Cardiac muscle cell (in vitro differentiated cells and primary cell): ENCODE measurements at regions not wholly inside any gene's neighbourhood (a gene's known extent, or its start where the extent isn't known, plus 50 kb on each side); places are given as distances from the start of the nearest gene placed in this dataset.

Source experiments
- DNase-seq, 2 donors: peaks; one replicate each; pipeline versions ENCODE4 v3.0.0 to v3.0.0-alpha.2; 2010 to 2017; ENCODE audit warnings: low read depth in 1 of 2, low spot score in 1 of 2
- H3K27ac ChIP-seq: fragments of 200-600 bp; sonication (generic); 2 replicates; pipeline ENCODE4 v1.5.1; 2016
- H3K27me3 ChIP-seq: fragments of 200-600 bp; sonication (generic); 2 replicates; pipeline ENCODE4 v1.6.0; 2016; ENCODE audit warnings: control low read depth
- H3K36me3 ChIP-seq: fragments of 200-600 bp; sonication (generic); 2 replicates; pipeline ENCODE4 v1.5.1; 2016; ENCODE audit warnings: control low read depth
- H3K4me1 ChIP-seq: fragments of 200-600 bp; sonication (generic); 2 replicates; pipeline ENCODE4 v1.8.1; 2017; ENCODE audit warnings: low read depth, mild to moderate bottlenecking, mixed run types
- H3K4me3 ChIP-seq: fragments of 200-600 bp; sonication (generic); 2 replicates; pipeline ENCODE4 v1.5.1; 2016; ENCODE audit warnings: mild to moderate bottlenecking
- H3K9me3 ChIP-seq: fragments of 200-600 bp; sonication (generic); 2 replicates; pipeline ENCODE4 v1.5.1; 2017; ENCODE audit warnings: low read depth, mild to moderate bottlenecking, control low read depth
- TF ChIP-seq, protein P1 (sequence below): IDR thresholded peaks from 2 replicates; pipeline ENCODE4 v1.5.1; 2012; ENCODE audit warnings: low read depth, mild to moderate bottlenecking, low read length

DNA sequence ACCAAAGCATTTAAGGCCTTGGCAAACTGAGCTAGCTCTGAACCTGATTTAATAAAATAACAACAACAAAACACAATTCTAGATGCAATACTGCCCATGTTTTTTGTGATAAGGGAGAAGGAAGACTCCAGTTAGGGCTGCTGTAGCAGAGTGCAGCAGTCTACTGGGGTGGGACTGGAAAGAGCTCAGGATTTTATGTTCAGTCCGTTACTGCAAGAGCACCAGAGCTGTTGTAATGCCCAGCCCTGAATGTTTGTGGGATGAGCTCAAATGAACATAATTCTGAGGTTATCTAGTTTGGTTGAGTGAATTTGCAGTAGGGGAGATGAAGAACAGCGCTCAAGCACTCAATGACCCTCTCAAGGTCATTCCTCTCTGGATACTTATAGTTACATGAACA, 743.8 kb downstream of the FAT4 start:
- Histone ChIP-seq H3K4me1 (no peaks in the 10 kb centered on the region), H3K36me3 (no peaks in the 10 kb centered on the region), H3K4me3 (no peak overlapping the region), H3K9me3 (no peaks in the 10 kb centered on the region), H3K27ac (no peak overlapping the region), H3K27me3 (no peaks in the 10 kb centered on the region)
- peak in 1 of 2 donors; percentile 6 for DNase-seq
- TF ChIP-seq, protein P1, sequence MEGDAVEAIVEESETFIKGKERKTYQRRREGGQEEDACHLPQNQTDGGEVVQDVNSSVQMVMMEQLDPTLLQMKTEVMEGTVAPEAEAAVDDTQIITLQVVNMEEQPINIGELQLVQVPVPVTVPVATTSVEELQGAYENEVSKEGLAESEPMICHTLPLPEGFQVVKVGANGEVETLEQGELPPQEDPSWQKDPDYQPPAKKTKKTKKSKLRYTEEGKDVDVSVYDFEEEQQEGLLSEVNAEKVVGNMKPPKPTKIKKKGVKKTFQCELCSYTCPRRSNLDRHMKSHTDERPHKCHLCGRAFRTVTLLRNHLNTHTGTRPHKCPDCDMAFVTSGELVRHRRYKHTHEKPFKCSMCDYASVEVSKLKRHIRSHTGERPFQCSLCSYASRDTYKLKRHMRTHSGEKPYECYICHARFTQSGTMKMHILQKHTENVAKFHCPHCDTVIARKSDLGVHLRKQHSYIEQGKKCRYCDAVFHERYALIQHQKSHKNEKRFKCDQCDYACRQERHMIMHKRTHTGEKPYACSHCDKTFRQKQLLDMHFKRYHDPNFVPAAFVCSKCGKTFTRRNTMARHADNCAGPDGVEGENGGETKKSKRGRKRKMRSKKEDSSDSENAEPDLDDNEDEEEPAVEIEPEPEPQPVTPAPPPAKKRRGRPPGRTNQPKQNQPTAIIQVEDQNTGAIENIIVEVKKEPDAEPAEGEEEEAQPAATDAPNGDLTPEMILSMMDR: no peak

DNA sequence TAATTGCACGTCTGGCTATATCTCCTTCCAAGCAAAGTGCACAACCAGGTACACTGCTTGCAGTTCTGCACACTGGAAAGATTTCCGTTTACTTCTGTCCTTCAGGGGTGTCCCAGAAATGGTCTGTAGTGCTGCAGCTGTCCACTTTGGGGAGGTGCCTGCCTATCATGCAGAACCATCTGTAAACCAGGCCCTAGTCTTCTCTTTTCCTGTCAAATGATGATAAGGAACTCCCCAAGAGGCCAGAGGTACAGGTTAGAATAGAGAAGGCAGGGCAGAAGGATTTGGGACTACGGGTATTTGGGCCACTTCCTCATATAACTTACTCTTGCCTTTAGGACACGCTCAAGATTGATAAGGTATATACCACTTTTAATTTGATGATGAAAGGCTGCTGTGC, 746.9 kb downstream of the FAT4 start:
- DNase-seq: no peak

DNA sequence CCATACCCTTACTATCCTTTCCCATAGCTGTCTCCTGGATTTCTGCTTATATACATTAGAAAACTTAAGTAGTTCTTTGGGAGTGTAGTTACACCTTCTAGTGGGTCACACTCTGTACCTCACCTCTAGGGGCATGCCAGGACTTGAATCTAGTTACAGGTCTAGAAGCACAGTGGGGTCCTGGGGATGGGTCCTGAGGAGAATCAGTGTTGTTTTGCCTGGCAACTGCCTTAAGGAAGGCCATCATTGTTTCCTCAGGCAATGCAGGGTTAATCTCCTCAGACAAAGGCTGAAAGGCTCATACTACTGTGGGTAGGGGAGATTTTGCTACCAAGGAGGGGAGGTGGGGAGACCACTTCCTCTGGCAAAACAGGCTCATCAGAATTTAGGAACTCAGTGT, 750.3 kb downstream of the FAT4 start:
- DNase-seq: no peak
- TF ChIP-seq, protein P1: no peak
- H3K4me3 ChIP-seq: no peak overlapping the region

More for the DNA sequence above, 746.9 kb downstream of the FAT4 start:
- Histone ChIP-seq H3K27ac (no peak overlapping the region), H3K4me3 (no peak overlapping the region), H3K9me3 (no peaks in the 10 kb centered on the region), H3K36me3 (no peaks in the 10 kb centered on the region), H3K4me1 (no peaks in the 10 kb centered on the region), H3K27me3 (no peaks in the 10 kb centered on the region)
- TF ChIP-seq, protein P1: no peak

DNA sequence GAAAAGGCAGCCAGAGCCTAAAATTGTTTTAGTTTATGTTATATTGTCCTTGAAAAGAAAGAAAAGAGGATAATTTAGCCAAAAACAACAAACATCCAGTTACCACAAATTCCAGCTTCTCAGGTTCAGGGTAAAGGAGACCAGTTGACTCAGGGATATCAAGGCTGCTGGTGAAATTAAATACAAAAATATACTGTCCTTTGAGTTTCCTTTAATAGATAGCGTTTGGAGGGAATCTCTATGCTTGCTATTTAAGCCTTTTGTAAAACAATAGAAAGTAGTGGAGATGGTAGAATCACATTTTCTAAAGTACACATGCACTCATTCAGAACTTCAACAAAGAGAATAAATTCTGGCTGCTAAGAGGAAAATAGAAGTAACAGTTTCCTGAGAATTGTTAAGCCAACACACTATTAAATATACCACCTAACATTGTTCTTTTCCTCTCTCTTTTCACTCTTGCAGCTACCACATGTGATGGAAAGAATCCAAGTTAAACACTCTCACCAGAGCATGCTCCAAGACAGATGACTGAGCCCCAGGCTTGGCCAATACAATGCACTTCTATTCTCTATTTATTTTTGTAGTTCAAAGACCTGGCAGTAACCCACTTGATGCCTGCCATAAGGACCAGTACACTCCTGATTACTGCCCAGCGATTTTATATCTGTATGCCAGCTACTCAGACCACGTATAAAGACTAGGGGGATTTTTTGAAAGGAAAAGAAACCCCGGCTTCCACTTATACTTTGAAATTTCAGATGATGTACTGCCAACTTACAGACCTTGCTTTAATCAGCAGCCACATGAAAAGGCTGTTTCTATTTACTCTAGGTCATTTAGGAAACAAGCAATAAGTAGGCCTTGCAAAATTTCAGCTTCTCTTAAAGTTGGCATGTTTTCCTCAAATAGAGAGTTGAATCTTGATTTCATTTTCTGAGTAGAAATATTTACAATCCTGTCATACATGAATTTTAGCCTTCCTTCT, 756.9 kb downstream of the FAT4 start:
- no peak overlapping the region for H3K4me3 ChIP-seq
- no peaks in the 10 kb centered on the region for H3K27me3 ChIP-seq
- H3K36me3 ChIP-seq: no peaks in the 10 kb centered on the region
- TF ChIP-seq, protein P1: no peak
- no peaks in the 10 kb centered on the region for H3K9me3 ChIP-seq
- H3K4me1 ChIP-seq: no peaks in the 10 kb centered on the region
- no peak overlapping the region for H3K27ac ChIP-seq
- DNase-seq: peak; percentile 1 to 73

More for the DNA sequence above, 750.3 kb downstream of the FAT4 start:
- H3K27me3 ChIP-seq: no peaks in the 10 kb centered on the region
- H3K9me3 ChIP-seq: no peaks in the 10 kb centered on the region
- no peak overlapping the region for H3K27ac ChIP-seq
- H3K4me1 ChIP-seq: no peaks in the 10 kb centered on the region
- no peaks in the 10 kb centered on the region for H3K36me3 ChIP-seq

DNA sequence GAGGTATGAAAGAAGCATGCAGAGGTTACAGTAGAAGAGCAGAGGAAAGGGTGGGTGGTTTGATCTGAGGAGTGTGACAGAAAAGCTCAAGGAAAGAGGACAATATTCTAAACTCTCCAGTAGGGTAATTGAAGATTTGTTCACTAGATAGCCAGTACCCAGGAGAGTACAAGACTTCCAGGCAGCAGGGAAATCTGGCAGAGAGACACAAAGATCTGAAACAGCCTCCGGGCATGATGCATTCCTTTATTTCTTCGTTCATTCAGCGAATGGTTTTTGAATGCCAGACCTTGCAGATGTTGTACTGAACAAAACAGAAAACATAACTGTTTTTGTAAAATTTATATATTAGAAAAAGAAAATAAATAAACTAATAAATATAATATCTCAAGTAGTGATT, 766.6 kb downstream of the FAT4 start:
- TF ChIP-seq, protein P1: no peak
- H3K36me3 ChIP-seq: no peaks in the 10 kb centered on the region
- H3K9me3 ChIP-seq: no peaks in the 10 kb centered on the region

More for the DNA sequence above, 766.6 kb downstream of the FAT4 start:
- Histone ChIP-seq H3K4me3 (no peak overlapping the region), H3K27ac (no peak overlapping the region), H3K4me1 (no peaks in the 10 kb centered on the region), H3K27me3 (no peaks in the 10 kb centered on the region)
- no peak for DNase-seq
